MM.1S (cell line): ENCODE measurements at regions not wholly inside any gene's neighbourhood (a gene's known extent, or its start where the extent isn't known, plus 50 kb on each side); places are given as distances from the start of the nearest gene placed in this dataset.

Experiments used
- CTCF ChIP-seq: fragments of 300-600 bp; sonication (generic); IDR thresholded peaks from 2 replicates; pipeline ENCODE4 v1.5.1; 2016; ENCODE audit warnings: antibody characterized with exemption, low read length, mixed read lengths
- EZH2phosphoT487 ChIP-seq: fragments of 300-600 bp; sonication (generic); IDR thresholded peaks from 2 replicates; pipeline ENCODE4 v1.6.1; 2018; ENCODE audit warnings: antibody characterized with exemption, low read length

- no peak for TF ChIP-seq CTCF
- no peak for TF ChIP-seq EZH2phosphoT487
Observed at GRCh38 chr13:50627111-50627510, 216.4 kb downstream of the DLEU7 start.
